ENCODE measurements at regions not wholly inside any gene's neighbourhood (a gene's known extent, or its start where the extent isn't known, plus 50 kb on each side); places are given as distances from the start of the nearest gene placed in this dataset.

DNA sequence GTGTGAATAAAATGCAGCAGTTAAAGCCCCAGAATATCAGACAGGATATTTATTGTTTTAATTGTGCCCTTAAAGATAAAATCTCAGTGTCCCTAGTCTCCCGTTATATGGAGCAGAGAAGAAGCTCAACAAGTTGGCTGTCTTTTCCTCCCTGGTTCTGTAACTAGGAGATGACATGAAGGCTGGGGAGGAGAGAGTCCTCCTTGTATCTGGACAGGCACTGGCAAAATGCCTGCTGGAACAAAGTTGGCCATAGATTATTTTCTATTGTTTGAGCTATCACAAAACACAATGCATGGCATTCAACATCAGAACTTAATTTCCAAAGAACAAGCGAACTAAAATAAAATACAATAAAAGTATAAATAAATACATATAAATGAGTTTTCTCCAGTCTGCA lies 694.9 kb upstream of the KCND2 start:
- TF ChIP-seq, protein P1, sequence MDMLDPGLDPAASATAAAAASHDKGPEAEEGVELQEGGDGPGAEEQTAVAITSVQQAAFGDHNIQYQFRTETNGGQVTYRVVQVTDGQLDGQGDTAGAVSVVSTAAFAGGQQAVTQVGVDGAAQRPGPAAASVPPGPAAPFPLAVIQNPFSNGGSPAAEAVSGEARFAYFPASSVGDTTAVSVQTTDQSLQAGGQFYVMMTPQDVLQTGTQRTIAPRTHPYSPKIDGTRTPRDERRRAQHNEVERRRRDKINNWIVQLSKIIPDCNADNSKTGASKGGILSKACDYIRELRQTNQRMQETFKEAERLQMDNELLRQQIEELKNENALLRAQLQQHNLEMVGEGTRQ (IDR thresholded peaks at IDR 0.05; ENCODE audit: low read depth, low read length), result no peak
- TF ChIP-seq, protein P2, sequence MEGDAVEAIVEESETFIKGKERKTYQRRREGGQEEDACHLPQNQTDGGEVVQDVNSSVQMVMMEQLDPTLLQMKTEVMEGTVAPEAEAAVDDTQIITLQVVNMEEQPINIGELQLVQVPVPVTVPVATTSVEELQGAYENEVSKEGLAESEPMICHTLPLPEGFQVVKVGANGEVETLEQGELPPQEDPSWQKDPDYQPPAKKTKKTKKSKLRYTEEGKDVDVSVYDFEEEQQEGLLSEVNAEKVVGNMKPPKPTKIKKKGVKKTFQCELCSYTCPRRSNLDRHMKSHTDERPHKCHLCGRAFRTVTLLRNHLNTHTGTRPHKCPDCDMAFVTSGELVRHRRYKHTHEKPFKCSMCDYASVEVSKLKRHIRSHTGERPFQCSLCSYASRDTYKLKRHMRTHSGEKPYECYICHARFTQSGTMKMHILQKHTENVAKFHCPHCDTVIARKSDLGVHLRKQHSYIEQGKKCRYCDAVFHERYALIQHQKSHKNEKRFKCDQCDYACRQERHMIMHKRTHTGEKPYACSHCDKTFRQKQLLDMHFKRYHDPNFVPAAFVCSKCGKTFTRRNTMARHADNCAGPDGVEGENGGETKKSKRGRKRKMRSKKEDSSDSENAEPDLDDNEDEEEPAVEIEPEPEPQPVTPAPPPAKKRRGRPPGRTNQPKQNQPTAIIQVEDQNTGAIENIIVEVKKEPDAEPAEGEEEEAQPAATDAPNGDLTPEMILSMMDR (conservative IDR thresholded peaks at IDR 0.05; ENCODE audit: low read depth, low read length), result no peak
- TF ChIP-seq POLR2A (IDR thresholded peaks at IDR 0.05; ENCODE audit: low read depth, low read length) (no peak), FOS (IDR thresholded peaks at IDR 0.05; ENCODE audit: low read depth, low read length) (no peak), RAD21 (IDR thresholded peaks at IDR 0.05; ENCODE audit: low read length) (no peak), SMC3 (IDR thresholded peaks at IDR 0.05; ENCODE audit: low read depth, low read length) (no peak), NFE2L2 (IDR thresholded peaks at IDR 0.05; ENCODE audit: low read depth, low read length) (no peak), CEBPB (IDR thresholded peaks at IDR 0.05; ENCODE audit: low read depth, low read length) (no peak)

All from IMR-90 (cell line).